GM18861 (cell line): ENCODE measurements at regions not wholly inside any gene's neighbourhood (a gene's known extent, or its start where the extent isn't known, plus 50 kb on each side); places are given as distances from the start of the nearest gene placed in this dataset.
"Not testable (repeated sequence)": the region's sequence is repeated elsewhere in the genome, so short reads cannot be mapped to it uniquely, and the experiment has no call there.

Experiments used
- ATAC-seq: cut with Tn5 transposase; IDR thresholded peaks from one replicate; pipeline ENCODE4 v1.9.1; 2021; ENCODE audit not compliant: unreplicated experiment

- not testable (repeated sequence) for ATAC-seq
Observed at GRCh38 chr1:157196670-157197456, 58.7 kb upstream of the ETV3 start.

GRCh38 chr1:157196245-157196543, 58.0 kb upstream of the ETV3 start:
- no peak for ATAC-seq

GRCh38 chr1:157195521-157196244, 57.5 kb upstream of the ETV3 start:
- ATAC-seq: no peak

GRCh38 chr1:157194731-157195520, 56.7 kb upstream of the ETV3 start:
- ATAC-seq: no peak

- no peak for ATAC-seq
Observed at GRCh38 chr1:157193702-157194391, 55.7 kb upstream of the ETV3 start.

GRCh38 chr1:157193219-157193618, 55.0 kb upstream of the ETV3 start:
- ATAC-seq: no peak

GRCh38 chr1:157189986-157190982, 52.1 kb upstream of the ETV3 start:
- ATAC-seq: no peak

GRCh38 chr1:157189096-157189495, 50.9 kb upstream of the ETV3 start:
- no peak for ATAC-seq
